H1 (cell line): ENCODE measurements at regions not wholly inside any gene's neighbourhood (a gene's known extent, or its start where the extent isn't known, plus 50 kb on each side); places are given as distances from the start of the nearest gene placed in this dataset.

ENCODE experiments used
- JUND ChIP-seq: IDR thresholded peaks from 2 replicates; pipeline ENCODE4 v1.6.1; 2011; ENCODE audit warnings: mild to moderate bottlenecking, improper control_type of control experiment, low read length
- TAF1 ChIP-seq: IDR thresholded peaks from 2 replicates; pipeline ENCODE4 v1.6.1; 2011; ENCODE audit warnings: mild to moderate bottlenecking, low read depth, low read length
- TF ChIP-seq, protein P1 (sequence below): IDR thresholded peaks from 2 replicates; pipeline ENCODE4 v1.6.1; 2012; ENCODE audit warnings: inconsistent platforms

GRCh38 chr17:52546990-52547389, 388.5 kb upstream of the CA10 start (continued):
- TF ChIP-seq JUND: no peak
- TF ChIP-seq, protein P1, sequence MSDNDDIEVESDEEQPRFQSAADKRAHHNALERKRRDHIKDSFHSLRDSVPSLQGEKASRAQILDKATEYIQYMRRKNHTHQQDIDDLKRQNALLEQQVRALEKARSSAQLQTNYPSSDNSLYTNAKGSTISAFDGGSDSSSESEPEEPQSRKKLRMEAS: no peak
- no peak for TF ChIP-seq TAF1
